Activated naive CD4-positive, alpha-beta T cell treated with anti-CD3 and anti-CD28 coated beads, Interleukin-2, amount 50 U/mL, for 16 hours (primary cell): ENCODE measurements at regions not wholly inside any gene's neighbourhood (a gene's known extent, or its start where the extent isn't known, plus 50 kb on each side); places are given as distances from the start of the nearest gene placed in this dataset.

ENCODE experiments used
- DNase-seq: peaks from one replicate; pipeline ENCODE4 v3.0.0-alpha.2; 2020

GRCh38 chr20:51216850-51217249 lies 193.9 kb upstream of the KCNG1 start:
- no peak for DNase-seq

DNA sequence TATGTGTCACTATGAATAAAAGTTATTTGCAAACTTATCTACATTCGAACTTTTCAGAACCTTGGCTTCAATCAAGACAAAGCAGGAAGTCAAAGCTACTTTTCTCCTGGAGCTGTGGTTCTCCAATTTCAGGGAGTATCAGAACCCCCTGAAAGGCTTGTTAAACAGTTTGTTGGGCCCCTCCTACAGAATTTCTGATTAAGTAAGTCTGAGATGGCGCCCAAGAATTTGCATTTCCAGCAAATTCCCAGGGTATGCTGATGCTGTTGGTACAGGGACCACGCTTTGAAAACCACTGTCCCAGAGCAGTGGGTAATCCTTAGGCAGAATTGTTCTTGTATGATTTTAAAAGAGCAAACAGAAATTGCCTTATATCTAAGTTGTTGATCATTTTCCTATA lies 189.9 kb upstream of the KCNG1 start:
- no peak for DNase-seq

GRCh38 chr20:51211191-51211590 lies 188.3 kb upstream of the KCNG1 start:
- no peak for DNase-seq

DNA sequence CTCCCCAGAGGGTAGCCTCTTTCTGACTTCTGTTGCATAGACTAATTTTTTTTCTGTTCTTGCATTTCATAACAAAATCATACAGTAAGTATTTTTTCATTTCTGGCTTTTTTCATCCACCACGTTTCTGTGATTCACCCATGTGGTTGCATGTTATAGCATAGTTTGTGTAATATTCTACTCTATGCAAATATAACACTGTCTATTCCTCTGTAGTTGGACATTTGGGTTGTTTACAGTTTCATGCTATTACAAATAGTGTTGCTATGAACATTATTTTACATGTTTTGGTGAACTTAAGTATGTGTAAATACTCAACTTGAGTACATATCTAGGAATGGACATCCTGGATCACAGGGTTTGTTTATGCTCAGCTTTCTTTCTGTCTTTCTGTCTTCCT lies 187.2 kb upstream of the KCNG1 start:
- no peak for DNase-seq

GRCh38 chr20:51208162-51208561 lies 185.3 kb upstream of the KCNG1 start:
- DNase-seq, result no peak

GRCh38 chr20:51206032-51206662 lies 183.2 kb upstream of the KCNG1 start:
- DNase-seq, result no peak

DNA sequence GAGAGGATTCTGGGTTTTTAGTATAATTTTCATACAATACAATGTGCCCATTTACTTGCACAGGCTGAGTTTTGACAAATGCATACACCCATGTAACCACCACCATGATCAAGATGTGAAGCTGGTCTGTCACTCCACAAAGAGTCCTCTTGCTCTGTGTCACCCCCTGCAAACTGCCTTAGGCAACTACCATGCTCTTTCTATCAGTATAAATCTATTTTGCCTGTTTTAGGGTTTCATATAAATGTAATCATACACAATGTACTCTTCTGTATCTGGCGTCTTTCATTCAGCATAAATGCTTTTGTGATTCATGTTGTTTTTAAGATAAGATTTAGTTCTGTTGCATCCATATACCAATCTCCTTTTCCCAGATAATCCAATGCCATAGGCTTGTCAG lies 181.9 kb upstream of the KCNG1 start:
- DNase-seq, result no peak

DNA sequence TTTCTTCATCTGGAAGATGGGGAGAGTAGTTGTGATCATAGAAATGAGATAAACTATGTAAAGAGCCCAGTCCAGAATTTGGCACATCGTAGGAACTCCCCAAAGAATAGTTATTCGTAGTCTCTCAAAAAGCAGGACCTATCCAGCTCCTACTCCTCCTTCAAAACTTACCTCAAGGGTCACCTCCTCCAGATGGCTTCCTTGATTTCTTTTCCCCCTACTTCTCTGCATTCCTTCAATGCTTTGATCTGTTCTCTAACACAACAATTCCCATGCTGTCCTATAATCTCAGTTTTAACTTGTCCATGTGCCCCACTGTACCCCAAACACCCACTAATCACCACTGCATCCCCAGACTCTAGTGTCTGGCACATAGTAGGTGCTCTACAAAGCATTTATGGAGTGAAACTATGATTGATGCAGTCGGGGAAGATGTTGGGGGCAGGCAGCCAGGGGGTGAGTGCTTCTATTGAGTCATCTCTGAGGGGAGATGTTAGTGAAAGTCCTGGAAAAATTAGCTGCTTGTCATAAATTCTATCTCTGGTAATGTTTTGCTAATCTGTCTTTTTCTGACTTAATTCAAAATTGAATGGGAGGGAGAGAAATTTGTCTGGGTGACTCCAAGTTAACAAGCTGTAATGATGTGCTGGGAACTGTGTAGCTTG lies 181.3 kb upstream of the KCNG1 start:
- no peak for DNase-seq

DNA sequence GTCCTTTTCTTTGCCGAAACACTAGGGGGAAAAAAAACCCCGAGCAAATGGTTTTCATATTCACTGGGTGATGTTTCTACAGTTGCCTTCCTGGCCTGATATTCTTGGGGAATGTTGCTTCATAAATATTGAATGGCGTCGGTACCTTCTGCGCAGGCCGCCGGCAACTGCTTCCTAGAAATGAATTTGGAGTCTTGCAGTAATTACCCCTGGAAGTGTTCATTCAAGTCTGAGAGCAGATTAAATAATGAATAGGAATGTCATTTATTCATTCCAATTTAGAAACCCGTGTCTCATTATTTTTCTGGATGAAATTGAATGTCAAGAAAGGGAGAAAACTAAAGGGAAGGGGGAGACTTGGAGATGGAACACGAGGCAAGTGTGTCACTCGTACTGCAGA lies 179.4 kb upstream of the KCNG1 start:
- no peak for DNase-seq

- DNase-seq, result no peak
Observed at GRCh38 chr20:51199920-51200319, 177.0 kb upstream of the KCNG1 start.

DNA sequence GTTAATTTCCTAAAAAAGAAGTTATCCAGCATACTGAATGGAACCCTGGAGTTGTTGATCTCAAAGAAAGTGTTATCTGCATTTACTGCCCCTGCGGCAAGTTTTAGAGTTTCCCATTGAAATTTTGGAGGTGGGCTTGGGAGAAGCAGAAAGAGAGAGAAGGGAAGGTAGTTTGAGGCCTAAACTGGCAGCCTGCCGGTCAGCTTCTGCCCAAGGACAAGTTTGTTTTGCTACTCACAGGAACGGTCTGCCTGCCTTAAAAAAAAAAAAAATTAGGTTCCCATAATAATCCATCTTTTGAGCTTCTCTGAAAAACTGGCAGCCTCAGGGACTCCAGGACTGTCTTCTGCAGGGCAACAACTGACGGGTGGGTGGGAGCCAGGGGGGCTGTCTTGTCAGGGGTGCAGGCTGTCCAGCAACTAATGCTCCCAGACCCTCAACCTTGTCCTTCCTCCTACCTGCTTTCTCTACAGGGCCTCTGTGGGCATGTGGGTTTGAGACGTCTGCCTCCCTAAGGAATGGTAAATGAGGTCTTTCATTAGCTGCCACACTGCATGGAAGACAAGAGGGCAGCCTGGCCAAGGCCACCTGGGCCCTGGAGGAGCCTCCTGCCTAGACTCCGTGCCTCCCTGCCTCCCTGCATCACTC lies 176.1 kb upstream of the KCNG1 start:
- DNase-seq, result no peak

- DNase-seq, result no peak
Observed at GRCh38 chr20:51198238-51198637, 175.3 kb upstream of the KCNG1 start.

DNA sequence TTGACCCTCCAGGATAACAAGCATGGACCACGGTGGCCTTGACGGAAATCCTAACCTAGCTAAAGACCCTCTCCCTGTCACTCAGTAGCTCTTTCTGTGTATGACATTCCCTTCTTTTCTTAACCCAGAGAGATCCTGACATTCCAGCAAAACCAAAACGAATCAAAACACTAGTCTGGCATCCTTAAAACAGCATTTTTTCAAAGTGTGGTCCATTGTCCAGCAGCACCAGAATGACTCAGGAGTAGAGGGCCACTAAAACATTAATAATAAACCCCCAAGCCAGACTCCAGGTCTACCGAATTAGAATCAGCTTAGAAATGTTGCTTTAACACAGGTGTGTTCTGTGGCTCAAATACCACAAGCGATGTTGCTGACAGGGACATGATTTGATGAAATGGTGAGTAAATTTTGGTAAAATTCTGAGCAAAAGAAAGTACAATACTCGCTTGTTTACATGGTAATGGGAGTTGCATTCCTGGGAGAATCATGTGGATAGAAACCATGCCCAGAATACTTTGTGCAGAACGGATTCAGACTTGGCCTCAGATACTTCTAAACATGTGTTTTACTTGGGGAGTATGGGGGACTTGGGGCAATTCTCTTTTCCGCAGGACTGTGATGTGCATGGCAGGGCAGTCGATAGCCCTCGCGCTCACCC lies 174.2 kb upstream of the KCNG1 start:
- no peak for DNase-seq

DNA sequence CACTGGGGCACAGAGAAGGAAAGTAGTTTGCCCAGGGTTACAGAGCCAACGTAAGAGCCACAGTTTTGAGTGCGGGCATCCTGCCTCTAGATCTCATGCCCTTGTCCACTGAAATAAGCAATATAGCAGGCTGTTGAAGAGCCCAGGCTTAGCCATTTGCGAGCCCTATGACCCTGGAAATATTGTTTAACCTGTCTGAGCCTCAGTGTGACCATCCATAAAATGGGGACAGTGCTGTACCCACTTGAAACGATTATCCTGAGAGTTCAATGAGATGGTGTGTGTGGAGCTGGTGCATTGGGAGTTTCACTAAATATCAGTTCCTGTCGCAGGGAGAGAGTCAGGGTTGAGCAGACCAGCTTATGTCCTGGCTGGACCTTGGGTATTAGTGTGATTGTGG lies 173.1 kb upstream of the KCNG1 start:
- no peak for DNase-seq

GRCh38 chr20:51195419-51195901 lies 172.6 kb upstream of the KCNG1 start:
- DNase-seq, result no peak

DNA sequence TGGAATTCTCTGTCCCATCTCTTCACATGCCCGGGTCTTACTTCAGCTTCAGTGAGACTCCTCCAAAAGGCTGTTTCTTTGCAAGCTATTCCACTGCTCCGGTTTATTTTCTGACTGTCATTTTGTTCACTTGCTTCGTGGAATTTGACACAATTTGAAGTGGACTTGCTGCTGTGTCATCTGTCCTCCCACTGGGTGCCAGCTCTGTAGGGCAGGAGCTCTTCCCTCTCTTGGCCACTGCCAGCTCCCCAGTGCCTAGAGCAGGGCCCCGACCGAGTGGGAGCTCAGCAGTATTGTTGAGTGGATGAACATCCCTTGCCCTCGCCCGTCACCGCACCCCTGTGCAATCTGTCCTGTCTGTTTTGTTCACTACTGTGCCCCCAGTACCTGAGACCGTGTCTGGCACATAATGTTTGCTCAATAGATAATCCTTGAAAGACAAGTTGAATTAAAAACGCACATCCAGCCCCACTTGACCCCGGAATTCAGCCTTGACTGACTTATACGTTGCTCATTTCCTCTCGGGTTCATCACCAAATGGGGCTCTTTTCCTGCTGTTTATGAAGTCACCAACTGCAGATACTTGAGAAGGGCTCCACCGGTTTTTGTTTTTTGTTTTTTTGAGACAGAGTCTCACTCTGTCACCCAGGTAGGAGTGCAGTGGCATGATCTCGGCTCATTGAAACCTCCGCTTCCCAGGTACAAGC lies 170.3 kb upstream of the KCNG1 start:
- no peak for DNase-seq

GRCh38 chr20:51190783-51191180 lies 167.9 kb upstream of the KCNG1 start:
- no peak for DNase-seq

- DNase-seq, result no peak
Observed at GRCh38 chr20:51189814-51190782, 167.2 kb upstream of the KCNG1 start.

DNA sequence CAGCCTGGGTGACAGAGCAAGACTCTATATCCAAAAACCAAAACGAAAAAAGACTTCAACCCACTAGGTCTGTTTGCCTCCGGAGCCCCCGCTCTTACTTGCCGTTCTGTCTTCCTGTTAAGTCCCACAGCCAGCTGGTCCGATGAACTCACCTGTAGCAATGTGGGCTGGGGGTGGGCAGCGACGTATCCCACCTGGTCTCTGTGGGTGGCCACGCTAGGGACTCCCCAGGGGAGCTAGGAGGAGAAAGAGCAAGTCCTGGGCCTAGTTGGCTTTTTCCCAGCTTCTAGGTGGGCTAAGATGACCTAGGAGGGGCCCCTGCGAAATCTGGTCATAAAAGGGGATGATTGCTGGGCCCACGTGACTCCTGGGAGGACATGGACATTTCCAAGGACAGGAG lies 166.0 kb upstream of the KCNG1 start:
- DNase-seq, result no peak

GRCh38 chr20:51187261-51187660 lies 164.4 kb upstream of the KCNG1 start:
- no peak for DNase-seq

DNA sequence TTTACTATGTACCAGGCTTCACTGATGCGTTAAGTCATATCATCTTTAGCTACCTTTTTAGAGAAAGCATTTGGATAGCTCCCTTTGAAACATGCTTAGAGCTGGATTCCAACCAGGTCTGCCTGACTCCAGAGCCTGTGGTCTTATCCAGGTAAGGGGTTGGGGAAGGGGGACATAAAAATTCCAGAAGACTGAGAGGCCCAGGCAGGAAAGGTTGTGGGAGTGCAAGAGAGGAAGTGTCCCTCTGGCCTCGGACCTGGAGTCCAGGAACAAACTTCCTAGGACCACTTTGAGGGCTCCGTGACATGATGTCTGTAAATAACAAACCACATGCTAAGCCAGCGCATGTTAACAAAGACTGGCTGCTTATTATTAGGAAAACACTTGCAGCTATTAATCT lies 163.0 kb upstream of the KCNG1 start:
- DNase-seq, result no peak

GRCh38 chr20:51185277-51185676 lies 162.4 kb upstream of the KCNG1 start:
- no peak for DNase-seq
